B cell (primary cell): ENCODE measurements at regions not wholly inside any gene's neighbourhood (a gene's known extent, or its start where the extent isn't known, plus 50 kb on each side); places are given as distances from the start of the nearest gene placed in this dataset.

ENCODE experiments used
- ATAC-seq: fragments of 200-7000 bp; cut with Tn5 transposase; one replicate; pipeline ENCODE4 v1.10.0; 2021; ENCODE audit warnings: low read depth, mild to moderate bottlenecking, moderate number of reproducible peaks, moderate library complexity
- CTCF ChIA-PET: fragments of 350-600 bp; sonication (Branson Sonifier 250); formaldehyde crosslinking; loops from one replicate; lab custom pipeline; 2021; ENCODE audit warnings: antibody characterized with exemption, inconsistent platforms; lab: Charles Lee
- POLR2A ChIA-PET: fragments of 350-600 bp; sonication (Branson Sonifier 250); formaldehyde crosslinking; loops from one replicate; lab custom pipeline; 2021; ENCODE audit warnings: antibody characterized with exemption; lab: Charles Lee
- DNase-seq: peaks from one replicate; pipeline ENCODE4 v3.0.0; 2013
- H2AFZ ChIP-seq: 2 replicates; pipeline ENCODE4 v1.6.1; 2012; ENCODE audit warnings: mild to moderate bottlenecking, low read depth, low read length; ENCODE audit not compliant: insufficient read depth, poor library complexity, severe bottlenecking
- H3K27ac ChIP-seq, 2 donors: 1 replicate in 1 of 2; 2 replicates in 1 of 2; pipeline ENCODE4 v1.5.1; 2012 to 2013; ENCODE audit warnings: low read length in 2 of 2, mild to moderate bottlenecking in 2 of 2, moderate library complexity in 1 of 2
- H3K27me3 ChIP-seq, 4 experiments: fragments of 200-600 bp in 1 of 4; sonication (generic) in 1 of 4; replicated peaks in 1 of 4; 1 replicate in 2 of 4; 2 replicates in 2 of 4; pipeline versions ENCODE4 v1.6.1 to v1.7.0; 2013 to 2016; ENCODE audit warnings: low read length in 3 of 4, mild to moderate bottlenecking in 2 of 4, mixed read lengths in 1 of 4, moderate library complexity in 1 of 4; ENCODE audit not compliant: insufficient read depth in 4 of 4, control insufficient read depth in 3 of 4; ENCODE audit errors: control extremely low read depth in 1 of 4
- H3K36me3 ChIP-seq, 2 experiments: replicated peaks in 1 of 2; 1 replicate in 1 of 2; 2 replicates in 1 of 2; pipeline versions ENCODE4 v1.6.1 to v1.7.1; 2013; ENCODE audit warnings: low read length in 1 of 2; ENCODE audit not compliant: insufficient read depth in 2 of 2, control insufficient read depth in 1 of 2; ENCODE audit errors: control extremely low read depth in 1 of 2, extremely low read depth in 1 of 2
- H3K4me1 ChIP-seq, 2 donors: fragments of 200-600 bp in 1 of 2; sonication (generic) in 1 of 2; 1 replicate in 1 of 2; 2 replicates in 1 of 2; pipeline versions ENCODE4 v1.5.1 to v1.6.1; 2013 to 2017; ENCODE audit warnings: low read length in 2 of 2; ENCODE audit not compliant: control insufficient read depth in 2 of 2, insufficient read depth in 2 of 2
- H3K4me2 ChIP-seq: replicated peaks from 2 replicates; pipeline ENCODE3; 2012; ENCODE audit warnings: mild to moderate bottlenecking, low read depth, low read length; ENCODE audit not compliant: poor library complexity, severe bottlenecking
- H3K4me3 ChIP-seq, 5 experiments: fragments of 200-600 bp in 1 of 5; sonication (generic) in 1 of 5; 1 replicate in 3 of 5; 2 replicates in 2 of 5; pipeline versions ENCODE4 v1.5.1 to v1.7.0; 2011 to 2016; ENCODE audit warnings: low read length in 4 of 5, mild to moderate bottlenecking in 4 of 5, low read depth in 2 of 5, control low read depth in 1 of 5, moderate library complexity in 1 of 5; ENCODE audit not compliant: insufficient read depth in 1 of 5; ENCODE audit errors: control extremely low read depth in 1 of 5, extremely low read depth in 1 of 5
- H3K79me2 ChIP-seq: fragments of 200-600 bp; sonication (generic); one replicate; pipeline ENCODE4 v1.6.0; 2016; ENCODE audit warnings: low read length; ENCODE audit not compliant: control insufficient read depth, insufficient read depth
- H3K9ac ChIP-seq: fragments of 200-600 bp; sonication (generic); 2 replicates; pipeline ENCODE4 v1.6.1; 2017; ENCODE audit warnings: mild to moderate bottlenecking, low read length, moderate library complexity
- H3K9me3 ChIP-seq, 3 donors: one replicate each; pipeline versions ENCODE4 v1.6.1 to v1.7.1; 2013; ENCODE audit warnings: low read length in 2 of 3; ENCODE audit not compliant: control insufficient read depth in 2 of 3, insufficient read depth in 1 of 3; ENCODE audit errors: control extremely low read depth in 1 of 3
- H4K20me1 ChIP-seq: 2 replicates; pipeline ENCODE4 v1.6.0; 2012; ENCODE audit warnings: mild to moderate bottlenecking, low read length; ENCODE audit not compliant: insufficient read depth, control insufficient read depth, poor library complexity, severe bottlenecking
- H3K27ac Mint-ChIP-seq: one replicate; pipeline ENCODE4 v1.8.0; 2021; ENCODE audit warnings: mixed read lengths
- H3K27me3 Mint-ChIP-seq: one replicate; pipeline ENCODE4 v1.8.0; 2021; ENCODE audit warnings: mixed read lengths
- H3K4me1 Mint-ChIP-seq: one replicate; pipeline ENCODE4 v1.8.0; 2021; ENCODE audit warnings: mixed read lengths
- H3K4me3 Mint-ChIP-seq: one replicate; pipeline ENCODE4 v1.8.0; 2021; ENCODE audit warnings: mixed read lengths
- H3K9me3 Mint-ChIP-seq: one replicate; pipeline ENCODE4 v1.8.0; 2022; ENCODE audit warnings: mixed read lengths; ENCODE audit not compliant: insufficient read depth
- CTCF ChIP-seq: fragments of 200-600 bp; IDR thresholded peaks from one replicate; pipeline ENCODE4 v1.8.0; 2022; ENCODE audit warnings: antibody characterized with exemption, mild to moderate bottlenecking
- EZH2 ChIP-seq: IDR thresholded peaks from 2 replicates; pipeline ENCODE4 v1.6.1; 2012; ENCODE audit warnings: borderline replicate concordance, low read depth, mild to moderate bottlenecking, moderate library complexity, low read length; ENCODE audit not compliant: insufficient read depth, poor library complexity, severe bottlenecking
- WGBS: methylation state at CpG from one replicate; pipeline ENCODE4 v1.1.5; 2013; ENCODE audit warnings: missing lambda C conversion rate; ENCODE audit not compliant: insufficient coverage; 5-methylcytosine and 5-hydroxymethylcytosine counted together
- intact Hi-C: fragments of 100-400 bp; cut with micrococcal nuclease; formaldehyde crosslinking; loops from one replicate; pipeline ENCODE4 v1.10.0; 2022

GRCh38 chr3:110478377-110479054 lies 593.1 kb upstream of the NECTIN3 start:
- Histone ChIP-seq H3K4me1 (no peaks in the 10 kb centered on the region), H3K4me2 (no peak overlapping the region), H3K27me3 (no peaks in the 10 kb centered on the region), H3K4me3 (no peak overlapping the region), H4K20me1 (no peaks in the 10 kb centered on the region), H3K9me3 (peaks cover 0 to under 1% (median 0%) of the 10 kb centered on the region in 3 donors), H2AFZ (no peak overlapping the region), H3K79me2 (no peaks in the 10 kb centered on the region), H3K9ac (no peak overlapping the region), H3K27ac (no peak overlapping the region), H3K36me3 (no peaks in the 10 kb centered on the region)
- no CpG with 5 or more reads among the region's 4 CpGs for WGBS
- CTCF ChIA-PET: no interaction called here
- Mint-ChIP-seq H3K9me3 (no peaks in the 10 kb centered on the region), H3K27me3 (no peaks in the 10 kb centered on the region), H3K4me1 (no peaks in the 10 kb centered on the region), H3K4me3 (no peak overlapping the region), H3K27ac (no peak overlapping the region)
- intact Hi-C loops: no loop called here
- DNase-seq (no peak), ATAC-seq (no peak)
- TF ChIP-seq EZH2 (no peak), CTCF (no peak)
- POLR2A ChIA-PET: no interaction called here

- ChIA-PET POLR2A (no interaction called here), CTCF (no interaction called here)
- 100% methylated on average over 1 of the region's 2 CpGs for WGBS
- Histone ChIP-seq H4K20me1 (no peaks in the 10 kb centered on the region), H3K27me3 (no peaks in the 10 kb centered on the region), H3K9ac (no peak overlapping the region), H3K4me2 (no peak overlapping the region), H3K4me3 (no peak overlapping the region), H2AFZ (no peak overlapping the region), H3K9me3 (peaks cover 0 to 4% (median 2%) of the 10 kb centered on the region in 3 donors), H3K79me2 (no peaks in the 10 kb centered on the region), H3K4me1 (no peaks in the 10 kb centered on the region), H3K27ac (no peak overlapping the region), H3K36me3 (no peaks in the 10 kb centered on the region)
- H3K27me3 Mint-ChIP-seq: no peaks in the 10 kb centered on the region
- no peak overlapping the region for H3K4me3 Mint-ChIP-seq
- no peak for TF ChIP-seq CTCF
- no peak for TF ChIP-seq EZH2
- no peak overlapping the region for H3K27ac Mint-ChIP-seq
- ATAC-seq (no peak), DNase-seq (no peak)
- intact Hi-C loops: no loop called here
- no peaks in the 10 kb centered on the region for H3K4me1 Mint-ChIP-seq
- H3K9me3 Mint-ChIP-seq: no peaks in the 10 kb centered on the region
These were observed 591.9 kb upstream of the NECTIN3 start for GRCh38 chr3:110479731-110480130.
